Stimulated activated CD8-positive, alpha-beta memory T cell treated with anti-CD3 and anti-CD28 coated beads, Interleukin-7, amount 100 ng/mL, for 4 hours (primary cell): ENCODE measurements at regions not wholly inside any gene's neighbourhood (a gene's known extent, or its start where the extent isn't known, plus 50 kb on each side); places are given as distances from the start of the nearest gene placed in this dataset.

Experiments
- DNase-seq, 2 donors: peaks; one replicate each; pipeline ENCODE4 v3.0.0-alpha.2; 2020; ENCODE audit warnings: low read depth in 2 of 2

DNA sequence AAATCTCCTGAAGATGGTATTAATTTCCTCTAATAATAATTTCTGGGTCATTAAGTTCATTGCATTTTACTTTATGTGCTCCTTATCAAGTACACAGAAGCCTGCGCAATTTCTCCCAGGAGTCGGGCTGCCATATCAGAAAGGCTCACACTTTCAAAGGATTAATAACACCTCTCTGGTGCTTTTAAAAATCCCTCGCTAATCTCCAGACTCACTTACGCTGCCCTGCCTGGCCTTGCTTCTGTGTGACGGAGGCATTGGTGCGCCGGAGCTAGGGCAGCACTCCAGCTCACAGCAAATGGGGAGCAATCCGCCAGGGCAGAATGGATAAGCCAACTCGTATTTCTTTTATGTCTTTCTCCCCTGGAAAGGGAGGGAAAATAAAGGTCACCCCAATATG, 300.8 kb downstream of the EFNB2 start:
- DNase-seq: no peak

DNA sequence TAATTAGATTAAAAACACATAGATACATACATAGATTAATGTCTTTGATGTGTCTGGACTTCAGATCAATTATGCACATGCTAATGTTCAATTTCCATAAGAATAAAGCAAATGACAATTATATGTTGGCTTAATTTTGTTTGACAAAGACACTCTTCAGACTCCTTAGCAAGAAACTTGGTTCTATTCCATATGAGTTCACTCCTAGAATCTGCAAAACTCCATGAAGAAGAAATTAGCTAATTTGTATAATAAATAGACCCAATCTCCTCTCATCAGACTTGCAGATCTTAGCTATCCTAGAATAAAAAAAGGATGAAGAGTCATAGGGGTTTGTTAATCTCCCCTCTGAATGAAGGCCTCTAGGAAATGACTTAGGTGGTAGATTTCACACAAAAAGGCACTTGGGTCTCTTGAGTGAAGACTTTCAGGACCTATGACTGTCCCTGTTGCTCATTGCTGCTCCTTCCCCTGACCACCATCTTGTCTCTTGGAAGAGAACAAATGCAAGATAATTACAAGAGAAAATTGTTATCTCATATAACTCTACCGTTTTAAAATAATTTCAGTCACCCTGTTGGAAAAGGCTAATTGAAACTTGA, 302.2 kb downstream of the EFNB2 start:
- DNase-seq: no peak

- DNase-seq: no peak
These were observed 302.8 kb downstream of the EFNB2 start for GRCh38 chr13:106232681-106233080.

DNA sequence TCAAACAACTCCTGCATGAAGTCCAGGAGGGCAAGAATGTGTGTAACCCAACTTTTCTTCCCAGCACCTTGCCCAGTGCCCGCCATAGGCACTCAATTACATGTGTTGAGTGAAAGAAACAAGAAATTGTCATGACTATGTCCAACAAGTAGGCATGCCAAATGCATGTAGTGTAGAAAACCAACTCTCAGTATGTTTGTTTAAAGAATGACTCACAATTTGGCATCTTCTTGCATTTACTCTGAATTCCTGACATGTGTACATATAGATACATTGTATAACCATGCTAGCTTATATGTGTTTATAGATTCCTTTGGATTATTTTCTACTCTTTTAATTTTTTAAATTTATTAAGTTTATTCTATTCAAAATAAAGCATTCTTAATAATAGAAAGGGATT, 305.0 kb downstream of the EFNB2 start:
- DNase-seq: no peak

GRCh38 chr13:106225126-106225525, 310.3 kb downstream of the EFNB2 start:
- DNase-seq: no peak

DNA sequence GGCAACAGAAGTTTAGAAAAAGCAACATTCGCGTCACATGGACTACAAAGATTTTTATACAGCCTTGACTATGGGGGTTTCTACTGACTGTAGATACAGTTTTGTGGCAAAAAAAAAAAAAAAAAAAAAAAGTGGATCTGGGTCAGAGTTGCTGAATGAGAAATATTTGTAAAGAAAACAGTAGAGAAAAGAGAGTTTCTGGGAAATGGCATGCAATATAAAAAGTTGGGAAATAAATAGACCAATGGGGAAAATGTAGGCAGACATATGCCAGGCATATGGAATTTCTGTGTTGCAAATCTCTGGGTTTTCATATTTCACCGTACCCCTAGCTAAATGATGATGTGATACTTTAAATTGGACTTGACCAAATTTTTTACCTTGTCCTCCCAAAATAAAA, 315.3 kb downstream of the EFNB2 start:
- DNase-seq: no peak

DNA sequence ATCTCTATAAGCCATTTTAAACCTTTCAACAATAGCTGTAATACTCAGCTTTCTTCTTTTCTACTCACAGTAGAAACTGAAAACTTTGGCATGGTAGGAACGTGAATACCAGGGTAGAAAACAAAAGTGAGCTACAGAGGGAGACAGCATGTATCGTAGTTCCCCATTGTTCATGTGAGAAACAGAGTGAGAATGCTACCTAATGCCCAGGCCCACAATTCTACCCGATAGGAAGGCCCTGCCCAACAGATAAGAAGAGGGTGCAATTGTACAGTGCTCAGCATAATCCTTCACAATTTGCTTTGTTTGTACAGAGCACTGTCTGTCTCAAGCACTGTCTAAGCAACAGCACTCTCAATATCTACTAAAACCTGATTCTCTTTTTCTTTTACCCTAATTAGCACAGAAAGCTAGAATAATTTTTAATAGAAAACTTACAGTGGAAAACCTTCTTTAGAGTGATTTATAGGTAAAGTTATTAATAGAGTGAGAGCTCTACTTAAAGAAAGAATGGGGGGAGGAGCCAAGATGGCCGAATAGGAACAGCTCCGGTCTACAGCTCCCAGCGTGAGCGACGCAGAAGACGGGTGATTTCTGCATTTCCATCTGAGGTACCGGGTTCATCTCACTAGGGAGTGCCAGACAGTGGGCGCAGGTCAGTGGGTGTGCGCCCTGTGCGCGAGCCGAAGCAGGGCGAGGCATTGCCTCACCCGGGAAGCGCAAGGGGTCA, 322.3 kb downstream of the EFNB2 start:
- no peak for DNase-seq

DNA sequence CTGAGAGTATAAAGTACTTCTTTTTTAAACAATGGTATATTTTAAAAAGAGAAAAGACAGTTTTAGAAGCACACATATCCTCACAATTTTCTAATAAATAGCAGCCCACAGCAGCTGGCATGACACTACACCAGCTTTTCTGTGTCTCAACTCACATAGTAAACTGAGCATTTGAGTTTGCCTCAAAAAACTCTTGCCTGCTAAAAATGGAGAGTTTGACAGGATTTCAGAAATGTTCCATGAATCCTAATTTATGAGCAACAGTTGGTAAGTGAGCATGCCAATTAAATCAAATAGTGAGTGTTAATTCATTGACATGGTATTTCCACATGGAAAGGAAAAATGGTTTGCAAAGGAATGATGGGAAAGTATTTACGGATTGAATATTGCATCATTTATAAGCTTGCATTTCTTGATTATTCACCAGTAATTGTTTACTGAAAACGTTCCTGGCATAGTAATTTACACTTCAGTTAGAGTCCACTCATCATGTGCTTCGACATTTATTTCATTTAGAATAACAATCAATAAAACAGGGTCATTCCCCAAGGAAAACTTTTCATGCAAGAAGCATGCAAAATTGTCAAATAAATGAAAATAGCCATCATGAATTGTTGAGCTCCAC, 323.0 kb downstream of the EFNB2 start:
- no peak for DNase-seq

DNA sequence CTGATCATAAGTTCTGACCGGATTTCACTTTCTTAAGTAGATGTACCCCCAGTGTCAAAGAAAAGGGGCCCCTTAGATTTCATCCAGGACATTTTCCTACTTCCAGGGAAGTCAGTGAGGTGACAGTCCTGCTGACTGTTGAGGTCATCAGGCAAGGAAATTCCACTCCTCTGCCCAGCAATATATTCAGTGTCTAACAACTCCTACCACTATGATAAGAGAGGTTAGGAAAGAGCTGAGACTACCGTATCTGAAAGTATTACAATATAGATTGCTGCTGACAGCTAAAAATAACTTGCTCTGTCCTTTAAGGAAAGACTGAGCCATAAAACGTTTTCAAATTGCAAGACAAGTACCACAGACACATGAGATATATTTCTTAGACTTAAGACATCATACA, 325.1 kb downstream of the EFNB2 start:
- DNase-seq: no peak

DNA sequence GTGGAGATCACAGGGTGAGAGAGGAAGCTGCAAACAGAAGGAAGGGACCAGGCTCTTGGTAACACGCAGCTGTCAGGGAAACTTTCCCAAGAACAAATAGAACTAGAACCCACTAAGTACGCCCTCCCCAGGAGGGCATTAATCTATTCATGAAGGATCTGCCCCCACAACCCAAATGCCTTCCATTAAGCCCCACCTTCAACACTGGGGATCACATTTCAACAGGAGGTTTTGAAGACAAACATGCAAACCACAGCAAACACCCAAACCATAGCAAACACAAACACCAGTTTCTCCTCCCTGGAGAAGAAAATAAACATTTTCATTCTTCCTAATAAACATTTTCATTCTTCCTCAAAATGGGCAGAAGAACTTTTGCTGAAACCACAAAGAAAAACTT, 329.6 kb downstream of the EFNB2 start:
- no peak for DNase-seq

DNA sequence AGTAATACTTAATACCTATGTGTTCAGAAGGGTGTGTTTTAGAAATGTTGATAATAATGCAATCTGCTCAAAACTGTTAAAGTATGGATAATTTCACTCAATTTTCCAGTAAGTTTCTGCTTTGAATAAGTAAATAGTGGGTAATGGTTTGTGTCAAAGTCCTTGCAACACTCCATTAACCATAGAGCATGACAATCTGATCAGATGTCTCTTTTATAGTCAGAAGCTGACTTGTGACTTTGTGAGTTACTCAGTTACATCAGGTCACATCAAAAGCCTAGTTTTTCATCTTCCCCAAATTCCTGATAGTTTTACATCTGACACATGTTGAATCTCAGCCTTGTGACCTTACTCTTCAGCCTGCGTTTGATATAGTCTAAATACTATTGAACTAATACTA, 338.0 kb downstream of the EFNB2 start:
- no peak for DNase-seq

DNA sequence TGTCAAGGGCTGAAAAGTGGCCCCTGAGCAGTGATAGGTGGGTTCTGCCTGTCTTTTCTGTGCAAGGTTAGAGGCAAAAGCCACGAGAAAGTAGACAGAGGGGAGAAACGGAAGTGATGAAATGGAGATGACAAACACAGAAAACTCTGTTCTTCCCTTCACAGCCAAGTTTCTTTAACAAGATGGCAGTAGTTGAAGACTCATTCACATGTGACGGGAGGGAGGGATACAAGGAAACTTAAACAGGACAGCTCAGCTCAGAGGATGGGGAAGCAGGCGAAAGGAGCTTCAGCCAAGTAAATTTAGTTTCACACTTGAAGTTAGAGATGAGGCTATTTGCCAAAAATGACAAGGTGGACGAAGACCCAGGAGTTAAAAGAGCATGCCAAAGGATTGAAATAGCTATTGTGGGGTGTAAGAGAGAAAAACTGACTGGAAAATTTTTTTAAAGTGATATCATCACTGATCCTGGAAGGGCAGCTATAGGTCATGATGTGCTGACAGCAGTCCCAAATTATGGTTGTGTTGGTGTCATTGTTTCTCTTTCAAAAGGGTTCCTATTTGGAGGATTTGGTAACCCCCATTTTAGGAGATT, 347.9 kb downstream of the EFNB2 start:
- no peak for DNase-seq

GRCh38 chr13:106187101-106187500, 348.4 kb downstream of the EFNB2 start:
- no peak for DNase-seq

- DNase-seq: no peak
These were observed 349.0 kb downstream of the EFNB2 start for GRCh38 chr13:106186366-106187030.

- no peak for DNase-seq
These were observed 350.7 kb downstream of the EFNB2 start for GRCh38 chr13:106184790-106185189.

DNA sequence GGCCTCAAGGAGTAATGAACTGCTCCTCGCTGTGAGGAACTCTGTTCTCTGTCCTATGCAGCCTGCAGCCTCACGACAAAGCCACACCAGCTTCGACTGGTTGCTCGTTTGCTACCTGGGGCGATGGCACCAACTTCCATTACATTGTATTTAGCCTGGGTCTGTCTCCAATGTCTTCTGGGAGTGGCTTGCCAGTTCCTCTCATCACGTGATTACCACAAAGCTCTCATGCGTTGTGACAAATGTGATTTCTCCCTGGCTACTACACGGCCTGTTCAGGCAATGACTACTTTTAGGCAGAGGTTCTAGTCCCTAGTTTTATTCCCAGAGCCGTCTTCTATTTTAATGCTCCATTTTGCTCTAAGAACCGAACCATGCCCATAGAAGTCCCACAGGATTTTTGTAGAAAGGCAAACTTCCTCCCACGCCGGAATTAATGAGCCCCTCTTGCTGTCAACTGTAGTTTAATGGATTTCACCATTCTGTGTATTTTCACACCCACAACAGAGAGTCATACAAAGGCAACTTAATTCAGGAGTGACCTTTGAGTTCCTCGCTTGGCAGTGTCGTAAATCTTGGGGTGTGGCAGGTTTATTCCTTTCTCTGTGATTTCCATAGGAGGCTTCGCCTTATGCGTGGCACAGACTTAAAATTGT, 351.9 kb downstream of the EFNB2 start:
- no peak for DNase-seq

GRCh38 chr13:106182404-106182803, 353.1 kb downstream of the EFNB2 start:
- DNase-seq: no peak

- no peak for DNase-seq
These were observed 356.6 kb downstream of the EFNB2 start for GRCh38 chr13:106178816-106179215.

- DNase-seq: no peak
These were observed 358.3 kb downstream of the EFNB2 start for GRCh38 chr13:106177146-106177545.

GRCh38 chr13:106176117-106176516, 359.3 kb downstream of the EFNB2 start:
- DNase-seq: no peak

- DNase-seq: no peak
These were observed 361.4 kb downstream of the EFNB2 start for GRCh38 chr13:106173891-106174610.
